ENCODE measurements at regions not wholly inside any gene's neighbourhood (a gene's known extent, or its start where the extent isn't known, plus 50 kb on each side); places are given as distances from the start of the nearest gene placed in this dataset.

DNA sequence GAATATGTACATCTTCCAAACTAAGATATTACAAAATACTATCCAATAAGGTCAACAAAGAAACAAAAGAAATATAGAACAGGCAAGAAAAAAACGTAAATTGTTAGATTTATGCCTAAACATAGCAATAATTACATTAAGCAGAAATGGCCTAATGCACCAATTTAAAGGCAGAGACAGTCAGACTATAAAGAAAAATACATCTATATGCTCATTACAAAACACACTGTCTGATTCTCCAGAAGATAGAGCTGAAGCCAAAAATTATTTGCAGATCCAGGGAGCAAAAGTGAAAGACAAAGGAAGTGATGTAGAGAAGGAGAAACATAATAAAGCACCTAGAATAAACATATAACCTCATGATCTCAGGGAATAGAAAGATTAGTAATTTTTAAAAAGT lies 246.9 kb downstream of the PAPSS1 start:
- TF ChIP-seq, protein P1, sequence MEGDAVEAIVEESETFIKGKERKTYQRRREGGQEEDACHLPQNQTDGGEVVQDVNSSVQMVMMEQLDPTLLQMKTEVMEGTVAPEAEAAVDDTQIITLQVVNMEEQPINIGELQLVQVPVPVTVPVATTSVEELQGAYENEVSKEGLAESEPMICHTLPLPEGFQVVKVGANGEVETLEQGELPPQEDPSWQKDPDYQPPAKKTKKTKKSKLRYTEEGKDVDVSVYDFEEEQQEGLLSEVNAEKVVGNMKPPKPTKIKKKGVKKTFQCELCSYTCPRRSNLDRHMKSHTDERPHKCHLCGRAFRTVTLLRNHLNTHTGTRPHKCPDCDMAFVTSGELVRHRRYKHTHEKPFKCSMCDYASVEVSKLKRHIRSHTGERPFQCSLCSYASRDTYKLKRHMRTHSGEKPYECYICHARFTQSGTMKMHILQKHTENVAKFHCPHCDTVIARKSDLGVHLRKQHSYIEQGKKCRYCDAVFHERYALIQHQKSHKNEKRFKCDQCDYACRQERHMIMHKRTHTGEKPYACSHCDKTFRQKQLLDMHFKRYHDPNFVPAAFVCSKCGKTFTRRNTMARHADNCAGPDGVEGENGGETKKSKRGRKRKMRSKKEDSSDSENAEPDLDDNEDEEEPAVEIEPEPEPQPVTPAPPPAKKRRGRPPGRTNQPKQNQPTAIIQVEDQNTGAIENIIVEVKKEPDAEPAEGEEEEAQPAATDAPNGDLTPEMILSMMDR (IDR thresholded peaks at IDR 0.05; ENCODE audit: poor library complexity), result no peak
- no peak for TF ChIP-seq EZH2 (IDR thresholded peaks at IDR 0.05; ENCODE audit: borderline replicate concordance)

Data from hepatocyte (in vitro differentiated cells).